GM23248 (cell line): ENCODE measurements at regions not wholly inside any gene's neighbourhood (a gene's known extent, or its start where the extent isn't known, plus 50 kb on each side); places are given as distances from the start of the nearest gene placed in this dataset.

Experiments used
- DNase-seq: peaks from one replicate; pipeline ENCODE4 v3.0.0-alpha.2; 2015
- H2AFZ ChIP-seq: fragments of 200-600 bp; sonication (generic); 2 replicates; pipeline ENCODE4 v1.6.1; 2016; ENCODE audit warnings: antibody characterized with exemption
- H3F3A ChIP-seq: fragments of 200-600 bp; sonication (generic); 2 replicates; pipeline ENCODE4 v1.6.1; 2016; ENCODE audit warnings: mild to moderate bottlenecking, antibody characterized with exemption, mixed run types; ENCODE audit not compliant: insufficient read depth
- H3K27ac ChIP-seq: fragments of 200-600 bp; sonication (generic); 2 replicates; pipeline ENCODE4 v1.5.1; 2016; ENCODE audit warnings: mild to moderate bottlenecking
- H3K27me3 ChIP-seq: fragments of 200-600 bp; sonication (generic); replicated peaks from 2 replicates; pipeline ENCODE4 v1.6.1; 2016; ENCODE audit warnings: mild to moderate bottlenecking; ENCODE audit not compliant: insufficient read depth
- H3K36me3 ChIP-seq: fragments of 200-600 bp; sonication (generic); 2 replicates; pipeline ENCODE4 v1.6.1; 2016; ENCODE audit warnings: low read depth, mild to moderate bottlenecking
- H3K4me1 ChIP-seq: fragments of 200-600 bp; sonication (generic); 2 replicates; pipeline ENCODE4 v1.6.1; 2016; ENCODE audit warnings: mild to moderate bottlenecking; ENCODE audit not compliant: insufficient read depth
- H3K4me2 ChIP-seq: fragments of 200-600 bp; sonication (generic); one replicate; pipeline ENCODE4 v1.6.1; 2016; ENCODE audit warnings: mild to moderate bottlenecking; ENCODE audit not compliant: unreplicated experiment
- H3K4me3 ChIP-seq: fragments of 200-600 bp; sonication (generic); 2 replicates; pipeline ENCODE4 v1.5.1; 2016; ENCODE audit warnings: mild to moderate bottlenecking
- H3K79me2 ChIP-seq: fragments of 200-600 bp; sonication (generic); 2 replicates; pipeline ENCODE4 v1.6.1; 2016; ENCODE audit warnings: mild to moderate bottlenecking; ENCODE audit not compliant: insufficient read depth
- H3K9ac ChIP-seq: fragments of 200-600 bp; sonication (generic); 2 replicates; pipeline ENCODE4 v1.6.1; 2016; ENCODE audit warnings: mild to moderate bottlenecking
- H3K9me2 ChIP-seq: fragments of 200-600 bp; sonication (generic); 2 replicates; pipeline ENCODE4 v1.6.1; 2016; ENCODE audit warnings: mixed run types, mild to moderate bottlenecking, moderate library complexity; ENCODE audit not compliant: insufficient read depth
- H3K9me3 ChIP-seq: fragments of 200-600 bp; sonication (generic); one replicate; pipeline ENCODE4 v1.6.1; 2017; ENCODE audit warnings: low read depth
- H4K20me1 ChIP-seq: fragments of 200-600 bp; sonication (generic); 2 replicates; pipeline ENCODE4 v1.6.0; 2016; ENCODE audit not compliant: insufficient read depth
- EZH2 ChIP-seq: fragments of 200-600 bp; sonication (generic); IDR thresholded peaks from 2 replicates; pipeline ENCODE4 v1.6.1; 2018; ENCODE audit warnings: antibody characterized with exemption, mild to moderate bottlenecking; ENCODE audit not compliant: insufficient read depth, poor library complexity, severe bottlenecking
- EZH2phosphoT487 ChIP-seq: fragments of 200-600 bp; sonication (generic); IDR thresholded peaks from 2 replicates; pipeline ENCODE4 v1.6.1; 2018; ENCODE audit warnings: antibody characterized with exemption, moderate library complexity, mild to moderate bottlenecking, low read depth; ENCODE audit not compliant: insufficient read depth
- WGBS, 2 experiments: methylation state at CpG; one replicate each; pipeline ENCODE4 v1.1.6; 2015 to 2017; ENCODE audit warnings: low lambda C conversion rate in 2 of 2, low coverage in 1 of 2; ENCODE audit errors: missing lambda C conversion rate in 2 of 2; 5-methylcytosine and 5-hydroxymethylcytosine counted together
- in situ Hi-C: fragments of 300-500 bp; cut with MboI; formaldehyde crosslinking; loops from 2 replicates; pipeline ENCODE4 v1.15.0; 2020

GRCh38 chr3:98968347-98968746 lies 66.9 kb upstream of the DCBLD2 start:
- Histone ChIP-seq H4K20me1 (no peaks in the 10 kb centered on the region), H3K27ac (no peak overlapping the region), H3K9me3 (no peaks in the 10 kb centered on the region), H3K4me2 (peak overlapping the region; percentile 36), H3K9me2 (no peaks in the 10 kb centered on the region), H3K9ac (no peak overlapping the region), H3F3A (peaks cover 45% of the 10 kb centered on the region), H2AFZ (no peak overlapping the region), H3K27me3 (no peaks in the 10 kb centered on the region), H3K4me3 (no peak overlapping the region), H3K36me3 (no peaks in the 10 kb centered on the region), H3K4me1 (peaks cover 70% of the 10 kb centered on the region), H3K79me2 (no peaks in the 10 kb centered on the region)
- TF ChIP-seq EZH2 (no peak), EZH2phosphoT487 (no peak)
- peak; percentile 21 for DNase-seq
- in situ Hi-C loops, result no loop called here

- no peaks in the 10 kb centered on the region for H3K9me3 ChIP-seq
- no peaks in the 10 kb centered on the region for H3K27me3 ChIP-seq
- no peaks in the 10 kb centered on the region for H3K9me2 ChIP-seq
- peaks cover 48% of the 10 kb centered on the region for H3F3A ChIP-seq
- H3K4me3 ChIP-seq, result no peak overlapping the region
- in situ Hi-C loops, result no loop called here
- no peak overlapping the region for H2AFZ ChIP-seq
- H3K79me2 ChIP-seq, result no peaks in the 10 kb centered on the region
- H3K27ac ChIP-seq, result no peak overlapping the region
- H4K20me1 ChIP-seq, result no peaks in the 10 kb centered on the region
- H3K36me3 ChIP-seq, result no peaks in the 10 kb centered on the region
- no peak for TF ChIP-seq EZH2phosphoT487
- no peak for TF ChIP-seq EZH2
- no peak for DNase-seq
- H3K4me2 ChIP-seq, result peak overlapping the region; percentile 36
- H3K9ac ChIP-seq, result no peak overlapping the region
- peaks cover 73% of the 10 kb centered on the region for H3K4me1 ChIP-seq
These were observed 66.3 kb upstream of the DCBLD2 start for GRCh38 chr3:98967758-98968157.

- no peak overlapping the region for H3K9ac ChIP-seq
- H3K36me3 ChIP-seq, result no peaks in the 10 kb centered on the region
- H3K79me2 ChIP-seq, result no peaks in the 10 kb centered on the region
- in situ Hi-C loops, result no loop called here
- WGBS, 2 experiments, result 98 to 99% methylated on average over 4 of the region's 4 CpGs
- H3K9me2 ChIP-seq, result no peaks in the 10 kb centered on the region
- H3K4me2 ChIP-seq, result peak overlapping the region; percentile 1
- H3F3A ChIP-seq, result peaks cover 47% of the 10 kb centered on the region
- peak; percentile 54 for DNase-seq
- no peak overlapping the region for H2AFZ ChIP-seq
- no peak for TF ChIP-seq EZH2
- TF ChIP-seq EZH2phosphoT487, result no peak
- H3K9me3 ChIP-seq, result no peaks in the 10 kb centered on the region
- peaks cover 72% of the 10 kb centered on the region for H3K4me1 ChIP-seq
- H3K27me3 ChIP-seq, result no peaks in the 10 kb centered on the region
- H4K20me1 ChIP-seq, result no peaks in the 10 kb centered on the region
- H3K4me3 ChIP-seq, result no peak overlapping the region
- no peak overlapping the region for H3K27ac ChIP-seq
These were observed 65.5 kb upstream of the DCBLD2 start for GRCh38 chr3:98966862-98967546.

- H3K27me3 ChIP-seq, result no peaks in the 10 kb centered on the region
- H3K9ac ChIP-seq, result no peak overlapping the region
- no peaks in the 10 kb centered on the region for H4K20me1 ChIP-seq
- no peaks in the 10 kb centered on the region for H3K36me3 ChIP-seq
- no peaks in the 10 kb centered on the region for H3K9me2 ChIP-seq
- TF ChIP-seq EZH2phosphoT487 (no peak), EZH2 (no peak)
- H3K79me2 ChIP-seq, result no peaks in the 10 kb centered on the region
- H3K4me3 ChIP-seq, result no peak overlapping the region
- no peak for DNase-seq
- no peaks in the 10 kb centered on the region for H3K9me3 ChIP-seq
- peaks cover 45% of the 10 kb centered on the region for H3F3A ChIP-seq
- no peak overlapping the region for H3K27ac ChIP-seq
- in situ Hi-C loops, result no loop called here
- H2AFZ ChIP-seq, result no peak overlapping the region
- 94 to 100% methylated on average over 1 of the region's 1 CpG for WGBS, 2 experiments
- H3K4me2 ChIP-seq, result no peak overlapping the region
- H3K4me1 ChIP-seq, result peaks cover 72% of the 10 kb centered on the region
These were observed 64.9 kb upstream of the DCBLD2 start for GRCh38 chr3:98966434-98966833.

GRCh38 chr3:98964784-98965183 lies 63.3 kb upstream of the DCBLD2 start:
- 94 to 100% methylated on average over 2 of the region's 2 CpGs for WGBS, 2 experiments
- no peak overlapping the region for H3K9ac ChIP-seq
- no peaks in the 10 kb centered on the region for H3K9me3 ChIP-seq
- no peaks in the 10 kb centered on the region for H3K36me3 ChIP-seq
- H3K4me2 ChIP-seq, result no peak overlapping the region
- peaks cover 49% of the 10 kb centered on the region for H3F3A ChIP-seq
- H3K27me3 ChIP-seq, result no peaks in the 10 kb centered on the region
- H2AFZ ChIP-seq, result no peak overlapping the region
- in situ Hi-C loops, result no loop called here
- DNase-seq, result no peak
- H3K79me2 ChIP-seq, result no peaks in the 10 kb centered on the region
- no peaks in the 10 kb centered on the region for H3K9me2 ChIP-seq
- H3K27ac ChIP-seq, result no peak overlapping the region
- H4K20me1 ChIP-seq, result no peaks in the 10 kb centered on the region
- H3K4me1 ChIP-seq, result peaks cover 62% of the 10 kb centered on the region
- TF ChIP-seq EZH2 (no peak), EZH2phosphoT487 (no peak)
- no peak overlapping the region for H3K4me3 ChIP-seq
